A549 (cell line): ENCODE measurements at regions not wholly inside any gene's neighbourhood (a gene's known extent, or its start where the extent isn't known, plus 50 kb on each side); places are given as distances from the start of the nearest gene placed in this dataset.

Experiments
- MYC ChIP-seq: IDR thresholded peaks from 2 replicates; pipeline ENCODE4 v1.6.1; 2012; ENCODE audit warnings: mild to moderate bottlenecking, inconsistent platforms, low read length, improper control_type of control experiment, borderline replicate concordance
- PHF8 ChIP-seq: fragments of 200-600 bp; sonication (generic); IDR thresholded peaks from 2 replicates; pipeline ENCODE4 v1.6.1; 2016; ENCODE audit warnings: low read depth, mild to moderate bottlenecking, antibody characterized with exemption, moderate library complexity, borderline replicate concordance
- POLR2A ChIP-seq: IDR thresholded peaks from 2 replicates; pipeline ENCODE4 v1.6.1; 2012; ENCODE audit warnings: mild to moderate bottlenecking, low read length
- RAD21 ChIP-seq, 2 experiments: fragments of >200 bp in 1 of 2; sonication (Bioruptor Twin) in 1 of 2; formaldehyde crosslinking in 1 of 2; IDR thresholded peaks in 1 of 2; conservative IDR thresholded peaks in 1 of 2; 2 replicates in 1 of 2; 3 replicates in 1 of 2; pipeline ENCODE4 v1.6.1; 2012 to 2018; ENCODE audit warnings: inconsistent platforms in 1 of 2
- RFX5 ChIP-seq: fragments of 450-650 bp; IDR thresholded peaks from 2 replicates; pipeline ENCODE4 v1.7.1; 2014; ENCODE audit warnings: antibody characterized with exemption, mild to moderate bottlenecking, moderate library complexity
- TF ChIP-seq, protein P1 (sequence below): fragments of >200 bp; sonication (Bioruptor Twin); formaldehyde crosslinking; IDR thresholded peaks from 3 replicates; pipeline ENCODE4 v1.5.1; 2016
- TF ChIP-seq, protein P2 (sequence below): fragments of 200-600 bp; sonication (generic); IDR thresholded peaks from 2 replicates; pipeline ENCODE4 v1.6.1; 2016; ENCODE audit warnings: antibody characterized with exemption, mild to moderate bottlenecking, moderate library complexity
- TF ChIP-seq, protein P3 (sequence below): IDR thresholded peaks from 2 replicates; pipeline ENCODE4 v1.6.1; 2012

DNA sequence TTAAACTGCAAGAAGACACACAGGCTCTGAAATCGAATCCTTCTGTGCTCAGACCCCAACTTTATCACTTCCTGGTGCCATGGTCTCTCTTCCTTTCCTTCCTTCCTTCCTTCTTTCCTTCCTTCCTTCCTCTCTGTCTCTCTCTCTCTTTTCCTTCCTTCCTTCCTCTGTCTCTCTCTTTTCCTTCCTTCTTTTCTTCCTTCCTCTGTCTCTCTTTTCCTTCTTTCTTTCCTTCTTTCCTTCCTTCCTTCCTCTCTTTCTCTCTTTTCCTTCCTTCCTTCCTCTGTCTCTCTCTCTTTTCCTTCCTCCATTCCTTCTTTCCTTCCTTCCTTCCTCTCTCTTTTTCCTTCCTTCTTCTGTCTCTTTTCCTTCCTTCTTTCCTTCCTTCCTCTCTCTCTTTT, 127.2 kb upstream of the CACNA1A start:
- TF ChIP-seq RFX5 (no peak), PHF8 (no peak), MYC (no peak), POLR2A (no peak), RAD21 (conservative IDR thresholded peaks at IDR 0.05 in 1 of 2, IDR thresholded peaks at IDR 0.05 in 1 of 2) (no peak)
- TF ChIP-seq, protein P1, sequence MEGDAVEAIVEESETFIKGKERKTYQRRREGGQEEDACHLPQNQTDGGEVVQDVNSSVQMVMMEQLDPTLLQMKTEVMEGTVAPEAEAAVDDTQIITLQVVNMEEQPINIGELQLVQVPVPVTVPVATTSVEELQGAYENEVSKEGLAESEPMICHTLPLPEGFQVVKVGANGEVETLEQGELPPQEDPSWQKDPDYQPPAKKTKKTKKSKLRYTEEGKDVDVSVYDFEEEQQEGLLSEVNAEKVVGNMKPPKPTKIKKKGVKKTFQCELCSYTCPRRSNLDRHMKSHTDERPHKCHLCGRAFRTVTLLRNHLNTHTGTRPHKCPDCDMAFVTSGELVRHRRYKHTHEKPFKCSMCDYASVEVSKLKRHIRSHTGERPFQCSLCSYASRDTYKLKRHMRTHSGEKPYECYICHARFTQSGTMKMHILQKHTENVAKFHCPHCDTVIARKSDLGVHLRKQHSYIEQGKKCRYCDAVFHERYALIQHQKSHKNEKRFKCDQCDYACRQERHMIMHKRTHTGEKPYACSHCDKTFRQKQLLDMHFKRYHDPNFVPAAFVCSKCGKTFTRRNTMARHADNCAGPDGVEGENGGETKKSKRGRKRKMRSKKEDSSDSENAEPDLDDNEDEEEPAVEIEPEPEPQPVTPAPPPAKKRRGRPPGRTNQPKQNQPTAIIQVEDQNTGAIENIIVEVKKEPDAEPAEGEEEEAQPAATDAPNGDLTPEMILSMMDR: no peak
- TF ChIP-seq, protein P2, sequence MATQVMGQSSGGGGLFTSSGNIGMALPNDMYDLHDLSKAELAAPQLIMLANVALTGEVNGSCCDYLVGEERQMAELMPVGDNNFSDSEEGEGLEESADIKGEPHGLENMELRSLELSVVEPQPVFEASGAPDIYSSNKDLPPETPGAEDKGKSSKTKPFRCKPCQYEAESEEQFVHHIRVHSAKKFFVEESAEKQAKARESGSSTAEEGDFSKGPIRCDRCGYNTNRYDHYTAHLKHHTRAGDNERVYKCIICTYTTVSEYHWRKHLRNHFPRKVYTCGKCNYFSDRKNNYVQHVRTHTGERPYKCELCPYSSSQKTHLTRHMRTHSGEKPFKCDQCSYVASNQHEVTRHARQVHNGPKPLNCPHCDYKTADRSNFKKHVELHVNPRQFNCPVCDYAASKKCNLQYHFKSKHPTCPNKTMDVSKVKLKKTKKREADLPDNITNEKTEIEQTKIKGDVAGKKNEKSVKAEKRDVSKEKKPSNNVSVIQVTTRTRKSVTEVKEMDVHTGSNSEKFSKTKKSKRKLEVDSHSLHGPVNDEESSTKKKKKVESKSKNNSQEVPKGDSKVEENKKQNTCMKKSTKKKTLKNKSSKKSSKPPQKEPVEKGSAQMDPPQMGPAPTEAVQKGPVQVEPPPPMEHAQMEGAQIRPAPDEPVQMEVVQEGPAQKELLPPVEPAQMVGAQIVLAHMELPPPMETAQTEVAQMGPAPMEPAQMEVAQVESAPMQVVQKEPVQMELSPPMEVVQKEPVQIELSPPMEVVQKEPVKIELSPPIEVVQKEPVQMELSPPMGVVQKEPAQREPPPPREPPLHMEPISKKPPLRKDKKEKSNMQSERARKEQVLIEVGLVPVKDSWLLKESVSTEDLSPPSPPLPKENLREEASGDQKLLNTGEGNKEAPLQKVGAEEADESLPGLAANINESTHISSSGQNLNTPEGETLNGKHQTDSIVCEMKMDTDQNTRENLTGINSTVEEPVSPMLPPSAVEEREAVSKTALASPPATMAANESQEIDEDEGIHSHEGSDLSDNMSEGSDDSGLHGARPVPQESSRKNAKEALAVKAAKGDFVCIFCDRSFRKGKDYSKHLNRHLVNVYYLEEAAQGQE: no peak
- TF ChIP-seq, protein P3, sequence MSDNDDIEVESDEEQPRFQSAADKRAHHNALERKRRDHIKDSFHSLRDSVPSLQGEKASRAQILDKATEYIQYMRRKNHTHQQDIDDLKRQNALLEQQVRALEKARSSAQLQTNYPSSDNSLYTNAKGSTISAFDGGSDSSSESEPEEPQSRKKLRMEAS: no peak
